ENCODE measurements at regions not wholly inside any gene's neighbourhood (a gene's known extent, or its start where the extent isn't known, plus 50 kb on each side); places are given as distances from the start of the nearest gene placed in this dataset.

DNA sequence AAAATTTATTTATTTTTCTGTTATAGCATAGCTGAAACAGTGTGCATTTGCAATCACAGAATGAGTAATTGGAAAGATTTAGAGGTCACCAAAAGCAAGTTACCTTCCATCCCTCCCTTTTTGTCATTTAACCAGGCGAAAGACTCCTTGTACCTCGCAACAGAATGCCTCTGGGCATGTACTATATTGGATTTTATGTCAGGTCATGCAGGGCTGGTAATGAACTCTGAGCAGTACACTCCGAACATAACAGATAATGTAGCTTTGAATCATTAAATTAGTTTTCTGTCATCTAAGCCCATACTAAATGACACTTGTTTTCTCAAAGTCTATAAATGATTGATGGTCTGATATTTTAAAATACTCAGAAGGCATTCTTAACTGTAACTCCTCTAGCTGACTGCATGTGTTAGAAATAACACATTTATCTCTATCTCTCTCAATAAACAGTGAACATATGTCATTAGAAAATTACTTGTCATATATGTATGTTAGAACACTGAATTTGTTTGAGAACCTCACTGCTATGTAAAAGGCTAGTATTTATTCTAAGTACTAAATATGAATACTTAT, 541.2 kb downstream of the CDH10 start:
- Histone ChIP-seq H3K36me3 (ENCODE audit: control insufficient read depth, insufficient read depth, low read length) (no peaks in the 10 kb centered on the region), H4K20me1 (replicated peaks; ENCODE audit: control insufficient read depth, insufficient read depth, low read length) (no peaks in the 10 kb centered on the region), H3K27ac (ENCODE audit: extremely low read depth, low read depth, low read length) (no peak overlapping the region), H2AFZ (ENCODE audit: low read depth, low read length) (no peak overlapping the region), H3K9me1 (ENCODE audit: control insufficient read depth, insufficient read depth, low read length) (no peaks in the 10 kb centered on the region), H3K4me1 (replicated peaks in 1 of 2; ENCODE audit: control insufficient read depth in 2 of 2, insufficient read depth in 2 of 2, low read length in 2 of 2) (no peaks in the 10 kb centered on the region), H3K9ac (ENCODE audit: insufficient read depth in 1 of 2, low read depth in 2 of 2, low read length in 2 of 2) (no peak overlapping the region), H3K4me2 (ENCODE audit: insufficient read depth, low read length) (no peak overlapping the region), H3K9me3 (replicated peaks; ENCODE audit: control insufficient read depth, insufficient read depth, low read depth, low read length) (no peaks in the 10 kb centered on the region; the same call in 1 of the 2 replicates), H3K79me2 (ENCODE audit: control insufficient read depth, insufficient read depth, low read length) (no peaks in the 10 kb centered on the region), H3K27me3 (ENCODE audit: control insufficient read depth in 2 of 2, insufficient read depth in 2 of 2, low read length in 2 of 2) (no peaks in the 10 kb centered on the region), H3K4me3 (no peak overlapping the region)
- FAIRE-seq (no peak), ATAC-seq (no peak), DNase-seq (ENCODE audit: extremely low read depth in 1 of 4, low spot score in 3 of 4) (no peak)
- WGBS (ENCODE audit: insufficient coverage, low coverage, missing lambda C conversion rate) = 0% methylated on average over 3 of the region's 3 CpGs
- POLR2A ChIA-PET = no interaction called here
- CTCF ChIA-PET (ENCODE audit: low intra/inter-chr PET ratio) = no interaction called here
- intact Hi-C loops (cut with micrococcal nuclease) = no loop called here
- in situ Hi-C loops (cut with MboI) = no loop called here
- no TSS peak for BruUV-seq (replicated peaks)
- TF ChIP-seq KAT7 (CRISPR knock-in tag; IDR thresholded peaks at IDR 0.05; ENCODE audit: borderline replicate concordance) (no peak), TBL1XR1 (IDR thresholded peaks at IDR 0.05; ENCODE audit: low read length in 2 of 2) (no peak), ZNF140 (CRISPR knock-in tag; IDR thresholded peaks at IDR 0.05) (no peak), MCM5 (IDR thresholded peaks at IDR 0.05; ENCODE audit: low read depth) (no peak), JUN (IDR thresholded peaks at IDR 0.05; ENCODE audit: borderline replicate concordance, low read depth, low read length) (no peak), JUN (CRISPR knock-in tag; IDR thresholded peaks at IDR 0.05; ENCODE audit: borderline replicate concordance) (no peak), ZZZ3 (IDR thresholded peaks at IDR 0.05) (no peak), TEAD4 (IDR thresholded peaks at IDR 0.05; ENCODE audit: low read length) (no peak), TEAD4 (CRISPR knock-in tag; IDR thresholded peaks at IDR 0.05; ENCODE audit: borderline replicate concordance) (no peak), HDGF (IDR thresholded peaks at IDR 0.05) (no peak), FOS (IDR thresholded peaks at IDR 0.05; ENCODE audit: extremely low read depth, insufficient read length) (no peak)
- TF ChIP-seq, protein P1, sequence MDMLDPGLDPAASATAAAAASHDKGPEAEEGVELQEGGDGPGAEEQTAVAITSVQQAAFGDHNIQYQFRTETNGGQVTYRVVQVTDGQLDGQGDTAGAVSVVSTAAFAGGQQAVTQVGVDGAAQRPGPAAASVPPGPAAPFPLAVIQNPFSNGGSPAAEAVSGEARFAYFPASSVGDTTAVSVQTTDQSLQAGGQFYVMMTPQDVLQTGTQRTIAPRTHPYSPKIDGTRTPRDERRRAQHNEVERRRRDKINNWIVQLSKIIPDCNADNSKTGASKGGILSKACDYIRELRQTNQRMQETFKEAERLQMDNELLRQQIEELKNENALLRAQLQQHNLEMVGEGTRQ (CRISPR knock-in tag; IDR thresholded peaks at IDR 0.05) = no peak
- TF ChIP-seq, protein P2, sequence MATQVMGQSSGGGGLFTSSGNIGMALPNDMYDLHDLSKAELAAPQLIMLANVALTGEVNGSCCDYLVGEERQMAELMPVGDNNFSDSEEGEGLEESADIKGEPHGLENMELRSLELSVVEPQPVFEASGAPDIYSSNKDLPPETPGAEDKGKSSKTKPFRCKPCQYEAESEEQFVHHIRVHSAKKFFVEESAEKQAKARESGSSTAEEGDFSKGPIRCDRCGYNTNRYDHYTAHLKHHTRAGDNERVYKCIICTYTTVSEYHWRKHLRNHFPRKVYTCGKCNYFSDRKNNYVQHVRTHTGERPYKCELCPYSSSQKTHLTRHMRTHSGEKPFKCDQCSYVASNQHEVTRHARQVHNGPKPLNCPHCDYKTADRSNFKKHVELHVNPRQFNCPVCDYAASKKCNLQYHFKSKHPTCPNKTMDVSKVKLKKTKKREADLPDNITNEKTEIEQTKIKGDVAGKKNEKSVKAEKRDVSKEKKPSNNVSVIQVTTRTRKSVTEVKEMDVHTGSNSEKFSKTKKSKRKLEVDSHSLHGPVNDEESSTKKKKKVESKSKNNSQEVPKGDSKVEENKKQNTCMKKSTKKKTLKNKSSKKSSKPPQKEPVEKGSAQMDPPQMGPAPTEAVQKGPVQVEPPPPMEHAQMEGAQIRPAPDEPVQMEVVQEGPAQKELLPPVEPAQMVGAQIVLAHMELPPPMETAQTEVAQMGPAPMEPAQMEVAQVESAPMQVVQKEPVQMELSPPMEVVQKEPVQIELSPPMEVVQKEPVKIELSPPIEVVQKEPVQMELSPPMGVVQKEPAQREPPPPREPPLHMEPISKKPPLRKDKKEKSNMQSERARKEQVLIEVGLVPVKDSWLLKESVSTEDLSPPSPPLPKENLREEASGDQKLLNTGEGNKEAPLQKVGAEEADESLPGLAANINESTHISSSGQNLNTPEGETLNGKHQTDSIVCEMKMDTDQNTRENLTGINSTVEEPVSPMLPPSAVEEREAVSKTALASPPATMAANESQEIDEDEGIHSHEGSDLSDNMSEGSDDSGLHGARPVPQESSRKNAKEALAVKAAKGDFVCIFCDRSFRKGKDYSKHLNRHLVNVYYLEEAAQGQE (IDR thresholded peaks at IDR 0.05; ENCODE audit: borderline replicate concordance) = no peak
- TF ChIP-seq, protein P2 (CRISPR knock-in tag; IDR thresholded peaks at IDR 0.05; ENCODE audit: low read depth) = no peak
- TF ChIP-seq, protein P3, sequence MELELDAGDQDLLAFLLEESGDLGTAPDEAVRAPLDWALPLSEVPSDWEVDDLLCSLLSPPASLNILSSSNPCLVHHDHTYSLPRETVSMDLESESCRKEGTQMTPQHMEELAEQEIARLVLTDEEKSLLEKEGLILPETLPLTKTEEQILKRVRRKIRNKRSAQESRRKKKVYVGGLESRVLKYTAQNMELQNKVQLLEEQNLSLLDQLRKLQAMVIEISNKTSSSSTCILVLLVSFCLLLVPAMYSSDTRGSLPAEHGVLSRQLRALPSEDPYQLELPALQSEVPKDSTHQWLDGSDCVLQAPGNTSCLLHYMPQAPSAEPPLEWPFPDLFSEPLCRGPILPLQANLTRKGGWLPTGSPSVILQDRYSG (tag; conservative IDR thresholded peaks at IDR 0.05; ENCODE audit: low read depth) = no peak
